Myocyte (in vitro differentiated cells): ENCODE measurements at regions not wholly inside any gene's neighbourhood (a gene's known extent, or its start where the extent isn't known, plus 50 kb on each side); places are given as distances from the start of the nearest gene placed in this dataset.
"Not testable (repeated sequence)": the region's sequence is repeated elsewhere in the genome, so short reads cannot be mapped to it uniquely, and the experiment has no call there.

Experiments
- DNase-seq: peaks from one replicate; pipeline ENCODE4 v3.0.0-alpha.2; 2012; ENCODE audit warnings: low read depth

- DNase-seq: no peak
Measured at GRCh38 chr13:60214213-60215055, 50.7 kb upstream of the DIAPH3 start.

- DNase-seq: no peak
Measured at GRCh38 chr13:60220072-60220471, 56.3 kb upstream of the DIAPH3 start.

DNA sequence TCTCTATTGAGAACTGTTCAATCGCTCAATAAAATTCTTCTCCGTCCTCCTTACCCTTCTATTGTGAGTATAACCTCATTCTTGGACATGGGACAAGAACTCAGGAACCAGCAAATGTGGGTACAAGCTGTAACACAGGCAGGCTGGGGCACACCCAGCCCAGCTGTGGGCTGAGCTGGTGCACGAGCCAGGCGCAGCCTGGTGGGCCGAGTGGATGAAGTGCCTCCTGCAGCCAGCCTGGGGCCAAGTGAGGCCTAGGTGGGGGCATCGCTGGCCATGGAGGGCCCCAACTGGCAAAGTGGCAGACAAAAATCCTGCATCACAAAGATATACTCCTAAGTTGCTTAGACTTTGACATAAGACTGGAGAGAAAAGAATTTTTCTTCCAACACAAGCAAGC lies 57.9 kb upstream of the DIAPH3 start:
- DNase-seq: no peak

DNA sequence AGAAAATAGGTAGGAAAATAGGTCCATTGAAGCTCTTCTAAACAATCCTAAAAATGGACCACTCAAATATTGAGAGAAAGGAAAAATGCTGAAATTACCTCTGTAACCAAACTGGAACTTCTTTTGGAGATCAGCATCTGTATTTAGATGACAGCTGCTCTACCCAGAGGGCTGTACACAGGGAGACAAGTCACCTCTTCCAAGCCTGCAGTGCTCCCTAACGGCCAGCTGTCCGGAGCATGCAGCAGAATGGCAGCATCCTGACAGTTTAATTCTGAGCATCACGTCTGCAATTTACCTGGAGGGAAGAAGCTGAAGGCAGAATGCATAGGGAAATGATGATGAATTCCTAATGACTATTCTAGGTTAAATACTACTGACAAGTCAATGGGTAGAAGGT lies 62.8 kb upstream of the DIAPH3 start:
- DNase-seq: peak; percentile 57

DNA sequence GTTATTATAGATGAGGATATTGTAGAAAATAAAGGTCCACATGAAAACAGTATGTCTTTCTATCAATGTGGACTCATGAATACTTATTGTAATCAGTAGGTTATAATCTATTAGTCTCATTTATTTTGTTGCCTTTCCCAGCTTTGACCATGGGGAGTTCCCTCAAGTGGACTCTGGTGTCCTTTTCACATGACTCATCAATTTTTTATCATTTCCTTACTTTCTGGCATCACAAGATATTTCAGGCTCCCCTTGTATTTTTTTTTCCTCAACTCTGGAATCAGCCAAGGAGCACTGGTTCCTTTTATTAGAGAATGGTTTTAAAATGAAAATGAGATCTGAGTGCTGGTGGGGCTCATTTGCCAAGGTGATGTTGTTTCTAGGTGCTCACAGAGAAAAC lies 63.4 kb upstream of the DIAPH3 start:
- no peak for DNase-seq

- no peak for DNase-seq
Measured at GRCh38 chr13:60229708-60230272, 66.1 kb upstream of the DIAPH3 start.

DNA sequence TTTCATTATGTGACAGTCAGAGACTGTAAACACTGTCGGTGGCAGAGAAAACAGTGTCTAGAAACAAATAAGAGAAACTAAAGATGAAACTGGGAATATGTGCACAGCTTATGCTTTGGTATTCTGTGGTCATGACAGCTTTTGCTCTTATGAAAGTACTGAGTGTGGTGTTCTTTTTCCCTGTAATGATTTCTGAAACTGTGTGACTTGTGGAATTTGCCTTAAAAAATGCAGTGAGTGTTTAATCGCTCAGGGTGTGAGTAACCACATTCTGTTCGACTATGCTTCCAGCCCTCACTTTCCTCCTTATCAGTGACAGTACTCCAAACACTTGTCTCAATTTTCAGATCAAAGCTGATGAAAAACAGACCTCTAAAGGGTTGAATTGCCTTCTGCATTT lies 66.9 kb upstream of the DIAPH3 start:
- DNase-seq: peak; percentile 2

- DNase-seq: no peak
Measured at GRCh38 chr13:60242043-60242595, 78.4 kb upstream of the DIAPH3 start.

DNA sequence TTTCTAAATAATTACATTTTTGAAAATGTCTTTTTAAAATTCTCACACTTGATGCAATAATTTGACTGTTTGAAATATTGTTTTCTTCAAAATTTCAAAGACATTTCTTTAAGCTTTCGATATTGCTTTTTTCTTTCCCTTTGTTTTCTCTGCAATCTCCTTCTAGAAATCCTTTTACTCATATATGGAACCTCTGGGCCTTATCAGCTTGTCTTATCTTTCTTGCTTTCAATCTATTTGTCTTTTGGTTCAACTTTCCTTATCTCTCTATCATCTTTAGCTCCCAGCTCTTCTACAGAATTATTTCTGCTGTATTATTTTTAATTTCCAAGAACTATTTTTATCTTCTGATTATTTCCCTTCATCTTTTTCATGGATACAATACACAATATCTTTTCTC lies 80.7 kb upstream of the DIAPH3 start:
- DNase-seq: no peak

DNA sequence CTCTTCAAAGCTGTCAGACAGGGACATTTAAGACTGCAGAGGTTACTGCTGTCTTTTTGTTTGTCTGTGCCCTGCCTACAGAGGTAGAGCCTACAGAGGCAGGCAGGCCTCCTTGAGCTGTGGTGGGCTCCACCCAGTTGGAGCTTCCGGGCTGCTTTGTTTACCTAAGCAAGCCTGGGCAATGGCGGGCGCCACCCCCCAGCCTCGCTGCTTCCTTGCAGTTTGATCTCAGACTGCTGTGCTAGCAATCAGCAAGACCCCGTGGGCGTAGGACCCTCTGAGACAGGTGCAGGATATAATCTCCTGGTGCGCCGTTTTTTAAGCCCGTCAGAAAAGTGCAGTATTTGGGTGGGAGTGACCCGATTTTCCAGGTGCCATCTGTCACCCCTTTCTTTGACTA lies 87.7 kb upstream of the DIAPH3 start:
- DNase-seq: not testable (repeated sequence)

DNA sequence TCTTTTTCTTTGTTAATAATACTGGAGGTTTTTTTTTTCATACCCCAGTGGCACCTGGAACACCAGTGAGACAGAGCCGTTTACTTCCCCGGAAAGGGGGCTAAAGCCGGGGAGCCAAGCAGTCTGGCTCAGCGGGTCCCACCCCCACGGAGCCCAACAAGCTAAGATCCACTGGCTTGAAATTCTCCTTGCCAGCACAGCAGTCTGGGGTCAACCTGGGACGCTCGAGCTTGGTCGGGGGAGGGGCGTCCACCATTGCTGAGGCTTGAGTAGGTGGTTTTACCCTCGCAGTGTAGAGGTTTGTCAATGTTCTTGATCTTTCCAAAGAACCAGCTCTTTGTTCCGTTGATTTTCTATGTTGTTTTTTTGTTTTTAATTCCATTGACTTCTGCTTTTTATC lies 94.6 kb upstream of the DIAPH3 start:
- no peak for DNase-seq

- no peak for DNase-seq
Measured at GRCh38 chr13:60260440-60260839, 96.7 kb upstream of the DIAPH3 start.

- DNase-seq: no peak
Measured at GRCh38 chr13:60261432-60262351, 98.0 kb upstream of the DIAPH3 start.

DNA sequence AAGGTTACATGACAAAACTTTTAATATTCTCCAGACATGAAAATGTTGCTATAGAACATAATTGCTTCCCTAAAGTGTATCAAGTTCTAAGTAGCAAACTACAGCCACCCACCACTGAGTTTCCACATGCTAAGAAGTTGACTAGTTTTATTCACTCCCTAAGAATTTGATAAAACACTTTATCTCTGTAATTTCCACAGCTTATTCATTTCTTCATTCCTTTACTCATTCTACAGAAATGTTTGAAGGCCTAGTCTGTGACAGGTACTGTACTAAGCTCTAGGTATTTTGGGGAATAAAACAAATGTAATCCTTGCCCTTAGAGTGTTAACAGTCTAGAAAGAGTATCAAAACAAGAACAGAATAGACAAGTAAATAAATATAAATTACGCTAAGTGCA lies 101.8 kb upstream of the DIAPH3 start:
- DNase-seq: no peak

DNA sequence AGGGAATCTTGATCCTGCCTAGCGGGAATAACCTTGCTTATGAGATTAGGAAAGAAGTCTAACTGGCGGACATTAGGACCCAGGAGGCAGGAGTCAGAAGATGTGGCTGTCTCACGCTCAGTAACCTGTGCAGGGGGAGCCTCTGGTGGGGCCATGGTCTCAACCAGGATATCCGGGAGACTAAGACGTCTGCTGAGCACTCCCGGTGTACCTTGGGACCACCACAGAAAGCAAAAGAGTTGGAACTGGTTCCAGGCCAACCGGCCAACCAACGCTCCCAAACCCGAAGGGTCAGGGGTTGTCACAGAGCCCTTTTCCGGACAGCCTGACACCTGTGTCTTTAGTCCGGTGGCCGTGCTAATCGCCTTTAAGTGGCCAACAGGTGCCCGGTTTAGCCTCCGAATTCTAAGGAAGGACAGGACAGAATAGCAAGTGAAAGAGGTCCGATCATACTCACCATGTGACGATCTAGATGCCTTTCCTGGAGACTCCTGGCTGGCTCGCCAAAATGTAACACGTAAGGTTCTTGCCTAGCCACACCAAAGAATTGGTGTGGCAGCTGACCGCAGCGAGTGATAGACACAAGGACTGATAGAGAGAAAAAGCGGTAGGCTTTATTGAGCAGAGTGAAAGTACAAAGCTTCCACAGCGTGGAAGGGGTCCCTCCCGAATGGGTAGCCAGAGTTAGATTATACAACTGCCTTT lies 103.9 kb upstream of the DIAPH3 start:
- peak; percentile 7 for DNase-seq

GRCh38 chr13:60268203-60268555 lies 104.5 kb upstream of the DIAPH3 start:
- DNase-seq: no peak

DNA sequence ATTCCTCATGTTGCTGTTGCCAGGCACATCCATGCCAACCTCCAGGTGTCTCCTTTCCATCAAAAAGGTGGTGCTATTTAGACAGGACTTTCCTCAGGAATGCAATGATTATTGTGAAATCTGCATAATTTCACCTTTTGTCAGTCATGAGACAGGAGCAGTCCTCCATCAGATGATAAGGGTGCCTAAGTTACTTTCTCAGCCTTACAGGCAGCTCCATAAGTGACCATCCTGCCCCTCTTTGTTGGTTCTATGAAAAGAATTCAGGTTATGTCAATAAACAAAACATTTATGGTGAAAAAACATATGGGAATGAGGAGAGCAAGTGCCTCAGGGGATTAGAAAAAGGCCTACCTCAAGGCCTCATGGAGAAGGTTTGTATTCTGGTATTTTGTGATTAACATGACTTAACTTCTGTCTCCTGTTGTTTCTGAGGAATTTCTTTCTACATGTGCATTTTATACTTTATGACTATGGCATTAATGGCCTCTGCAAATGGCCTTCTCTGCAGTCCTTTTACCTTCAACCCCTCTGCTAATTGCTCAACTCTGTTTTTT lies 110.3 kb upstream of the DIAPH3 start:
- no peak for DNase-seq

- DNase-seq: no peak
Measured at GRCh38 chr13:60274655-60275054, 110.9 kb upstream of the DIAPH3 start.

- DNase-seq: no peak
Measured at GRCh38 chr13:60275208-60275607, 111.5 kb upstream of the DIAPH3 start.

DNA sequence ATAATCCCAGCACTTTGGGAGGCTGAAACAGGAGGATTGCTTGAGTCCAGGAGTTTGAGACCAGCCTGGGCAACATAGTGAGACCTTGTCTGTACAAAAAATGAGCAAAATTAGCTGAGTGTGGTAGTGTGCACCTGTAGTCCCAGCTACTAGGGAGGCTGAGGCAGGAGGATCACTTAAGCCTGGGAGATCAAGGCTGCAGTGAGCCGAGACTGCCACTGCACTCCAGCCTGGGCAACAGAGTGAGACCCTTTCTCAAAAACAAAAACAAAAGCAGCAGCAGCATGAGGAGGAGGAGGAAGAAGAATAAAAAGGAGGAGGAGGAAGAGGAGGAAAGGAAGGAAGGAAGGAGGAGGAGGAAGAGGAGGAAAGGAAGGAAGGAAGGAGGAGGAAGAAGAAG lies 116.5 kb upstream of the TDRD3 start:
- DNase-seq: not testable (repeated sequence)

- DNase-seq: no peak
Measured at GRCh38 chr13:60282186-60282585, 114.8 kb upstream of the TDRD3 start.
